HEK293T (cell line): ENCODE measurements at regions not wholly inside any gene's neighbourhood (a gene's known extent, or its start where the extent isn't known, plus 50 kb on each side); places are given as distances from the start of the nearest gene placed in this dataset.

Experiments
- BHLHE40 ChIP-seq: fragments of 450-650 bp; IDR thresholded peaks from 2 replicates; pipeline ENCODE4 v1.6.1; 2016; ENCODE audit warnings: mild to moderate bottlenecking, moderate library complexity, borderline replicate concordance
- FOXA1 ChIP-seq: fragments of 450-650 bp; IDR thresholded peaks from 2 replicates; pipeline ENCODE4 v1.6.1; 2016; ENCODE audit warnings: mild to moderate bottlenecking
- FOXK2 ChIP-seq: fragments of 450-650 bp; IDR thresholded peaks from 2 replicates; pipeline ENCODE4 v1.6.1; 2016; ENCODE audit warnings: mild to moderate bottlenecking
- FOXM1 ChIP-seq: fragments of 450-650 bp; IDR thresholded peaks from 2 replicates; pipeline ENCODE4 v1.6.1; 2017; ENCODE audit warnings: mild to moderate bottlenecking, borderline replicate concordance
- LEF1 ChIP-seq: fragments of 450-650 bp; IDR thresholded peaks from 2 replicates; pipeline ENCODE4 v1.6.1; 2017; ENCODE audit warnings: mild to moderate bottlenecking, borderline replicate concordance
- SP1 ChIP-seq: fragments of 450-650 bp; IDR thresholded peaks from 2 replicates; pipeline ENCODE4 v1.6.1; 2017
- SUZ12 ChIP-seq: fragments of 450-650 bp; IDR thresholded peaks from 2 replicates; pipeline ENCODE4 v1.6.1; 2016; ENCODE audit warnings: mild to moderate bottlenecking
- ZNF384 ChIP-seq: fragments of 450-650 bp; IDR thresholded peaks from 2 replicates; pipeline ENCODE4 v1.6.1; 2016

DNA sequence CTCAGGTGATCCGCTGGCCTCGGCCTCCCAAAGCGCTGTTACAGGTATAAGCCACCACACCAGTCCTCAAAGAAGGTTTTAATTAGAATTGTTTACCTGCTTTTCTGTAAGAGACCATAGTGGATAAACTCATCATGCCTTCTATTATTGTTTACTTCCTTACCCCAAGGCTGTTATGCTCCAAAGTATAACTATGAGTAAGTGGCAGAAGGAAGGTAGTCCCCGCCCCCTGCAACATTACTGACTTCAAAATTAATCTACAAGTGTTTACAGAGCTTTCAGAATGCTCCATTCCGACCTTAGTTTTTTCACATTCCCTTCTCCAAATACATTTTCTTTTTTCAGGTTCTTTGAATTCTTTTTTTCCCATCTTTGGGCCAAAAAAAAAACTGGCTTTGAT lies 480.5 kb upstream of the NOX3 start:
- TF ChIP-seq FOXK2, result no peak
- TF ChIP-seq FOXM1, result no peak
- no peak for TF ChIP-seq SP1
- TF ChIP-seq FOXA1, result no peak
- TF ChIP-seq ZNF384, result no peak
- no peak for TF ChIP-seq LEF1
- no peak for TF ChIP-seq BHLHE40
- no peak for TF ChIP-seq SUZ12
